PC-9 (cell line): ENCODE measurements at regions not wholly inside any gene's neighbourhood (a gene's known extent, or its start where the extent isn't known, plus 50 kb on each side); places are given as distances from the start of the nearest gene placed in this dataset.

Experiments used
- CTCF ChIP-seq: fragments of 200-600 bp; sonication (generic); conservative IDR thresholded peaks from 2 replicates; pipeline ENCODE4 v1.6.1; 2017; ENCODE audit warnings: mixed run types, antibody characterized with exemption, mild to moderate bottlenecking, moderate library complexity
- EZH2 ChIP-seq: fragments of 200-600 bp; sonication (generic); IDR thresholded peaks from 2 replicates; pipeline ENCODE4 v1.8.0; 2017; ENCODE audit warnings: antibody characterized with exemption, low read depth

GRCh38 chr3:8106921-8107320, 394.7 kb upstream of the LMCD1 start:
- TF ChIP-seq CTCF, result no peak
- no peak for TF ChIP-seq EZH2
